HepG2 (cell line): ENCODE measurements at regions not wholly inside any gene's neighbourhood (a gene's known extent, or its start where the extent isn't known, plus 50 kb on each side); places are given as distances from the start of the nearest gene placed in this dataset.

Source experiments
- ATAC-seq: fragments of 200-7000 bp; cut with Tn5 transposase; 3 replicates; pipeline ENCODE4 v1.9.1; 2020; ENCODE audit warnings: mild to moderate bottlenecking, moderate library complexity
- BruUV-seq: library from RNA; stranded (reverse); fragments of 400-500 nt; replicated peaks from 2 replicates; lab custom pipeline; 2021; lab: Mats Ljungman, UMichigan
- CTCF ChIA-PET: fragments of 300-600 bp; formaldehyde crosslinking; extraction: SDS; loops from one replicate; lab custom pipeline; 2021; ENCODE audit warnings: low total read pairs, inconsistent platforms, low intra/inter-chr PET ratio; lab: Yijun Ruan, JAX
- POLR2A ChIA-PET: fragments of 350-600 bp; sonication (Branson Sonifier 250); formaldehyde crosslinking; loops from one replicate; lab custom pipeline; 2020; ENCODE audit warnings: antibody characterized with exemption, inconsistent platforms; lab: Yijun Ruan, JAX
- DNase-seq: peaks from one replicate; pipeline ENCODE4 v3.0.0-alpha.2; 2015; ENCODE audit warnings: low spot score
- FAIRE-seq: peaks from 3 replicates; lab custom pipeline; 2011; peaks lifted over from hg19 to GRCh38; lab: Jason Lieb, UNC
- H2AFZ ChIP-seq: one replicate; pipeline ENCODE4 v1.6.1; 2011; ENCODE audit warnings: low read length, inconsistent platforms
- H3K27ac ChIP-seq: fragments of 300-600 bp; 3 replicates; pipeline ENCODE4 v1.8.0; 2011; ENCODE audit warnings: mixed run types, mild to moderate bottlenecking, mixed read lengths, low read length, inconsistent platforms; ENCODE audit not compliant: insufficient read depth; ENCODE audit errors: extremely low read length
- H3K27me3 ChIP-seq, 2 experiments: fragments of 200-600 bp in 1 of 2; 2 replicates in 1 of 2; 3 replicates in 1 of 2; pipeline versions ENCODE4 v1.6.0 to v1.8.0; 2011; ENCODE audit warnings: low read length in 2 of 2, mild to moderate bottlenecking in 2 of 2, moderate library complexity in 2 of 2, inconsistent platforms in 1 of 2; ENCODE audit not compliant: insufficient read depth in 2 of 2, control insufficient read depth in 1 of 2
- H3K36me3 ChIP-seq, 2 experiments: fragments of 200-600 bp in 1 of 2; replicated peaks in 1 of 2; 2 replicates in 1 of 2; 3 replicates in 1 of 2; pipeline versions ENCODE4 v1.5.1 to v1.8.0; 2011; ENCODE audit warnings: low read length in 2 of 2, inconsistent platforms in 1 of 2; ENCODE audit not compliant: insufficient read depth in 2 of 2, control insufficient read depth in 1 of 2
- H3K4me1 ChIP-seq: 2 replicates; pipeline ENCODE4 v1.5.1; 2012; ENCODE audit warnings: low read length, inconsistent platforms; ENCODE audit not compliant: insufficient read depth
- H3K4me2 ChIP-seq: 2 replicates; pipeline ENCODE4 v1.6.0; 2011; ENCODE audit warnings: low read depth, low read length, inconsistent platforms
- H3K4me3 ChIP-seq, 3 experiments: fragments of 200-600 bp in 1 of 3; sonication (generic), shearing (Covaris generic) in 1 of 3; replicated peaks in 1 of 3; 2 replicates each; pipeline ENCODE4 v1.5.1; 2011 to 2016; ENCODE audit warnings: low read length in 3 of 3, inconsistent platforms in 2 of 3, low read depth in 2 of 3, mild to moderate bottlenecking in 2 of 3, control low read depth in 1 of 3, mixed read lengths in 1 of 3; ENCODE audit not compliant: insufficient read depth in 1 of 3
- H3K79me2 ChIP-seq: one replicate; pipeline ENCODE4 v1.6.1; 2011; ENCODE audit warnings: low read length, inconsistent platforms; ENCODE audit not compliant: insufficient read depth
- H3K9ac ChIP-seq: 2 replicates; pipeline ENCODE4 v1.6.0; 2011; ENCODE audit warnings: mild to moderate bottlenecking, low read depth, low read length, inconsistent platforms; ENCODE audit not compliant: insufficient read depth
- H3K9me3 ChIP-seq: 2 replicates; pipeline ENCODE4 v1.5.1; 2012; ENCODE audit warnings: mild to moderate bottlenecking, low read length
- H4K20me1 ChIP-seq: 2 replicates; pipeline ENCODE4 v1.6.0; 2011; ENCODE audit warnings: inconsistent platforms, mild to moderate bottlenecking, low read length, moderate library complexity; ENCODE audit not compliant: insufficient read depth
- ATF3 ChIP-seq: sonication (generic); formaldehyde crosslinking; IDR thresholded peaks from 2 replicates; pipeline ENCODE4 v1.4.0; 2020; ENCODE audit warnings: missing genetic modification reagents
- JARID2 ChIP-seq: sonication (generic); formaldehyde crosslinking; IDR thresholded peaks from 2 replicates; pipeline ENCODE4 v1.8.1; 2023; ENCODE audit warnings: missing genetic modification reagents, inconsistent platforms; ENCODE audit not compliant: insufficient replicate concordance
- JUN ChIP-seq: sonication (generic); formaldehyde crosslinking; IDR thresholded peaks from 2 replicates; pipeline ENCODE4 v1.4.0; 2020; ENCODE audit warnings: mild to moderate bottlenecking, missing genetic modification reagents
- KLF11 ChIP-seq: IDR thresholded peaks from 2 replicates; pipeline ENCODE4 v1.6.1; 2016; ENCODE audit warnings: missing compliant biosample characterization
- MIER3 ChIP-seq: IDR thresholded peaks from 2 replicates; pipeline ENCODE4 v1.6.1; 2016; ENCODE audit warnings: missing compliant biosample characterization, borderline replicate concordance
- SP4 ChIP-seq: sonication (generic); formaldehyde crosslinking; IDR thresholded peaks from 2 replicates; pipeline ENCODE4 v1.8.1; 2023; ENCODE audit warnings: mild to moderate bottlenecking, missing genetic modification reagents
- TMF1 ChIP-seq: sonication (generic); formaldehyde crosslinking; IDR thresholded peaks from 2 replicates; pipeline ENCODE4 v1.8.1; 2022; ENCODE audit warnings: low read depth, missing genetic modification reagents
- YEATS4 ChIP-seq: sonication (generic); formaldehyde crosslinking; IDR thresholded peaks from 2 replicates; pipeline ENCODE4 v1.4.0; 2020; ENCODE audit warnings: missing genetic modification reagents, borderline replicate concordance
- ZNF101 ChIP-seq: sonication (generic); formaldehyde crosslinking; IDR thresholded peaks from 2 replicates; pipeline ENCODE4 v1.4.0; 2020; ENCODE audit warnings: mild to moderate bottlenecking, low read depth, missing genetic modification reagents, borderline replicate concordance
- ZNF496 ChIP-seq: sonication (generic); formaldehyde crosslinking; IDR thresholded peaks from 2 replicates; pipeline ENCODE4 v1.8.1; 2023; ENCODE audit warnings: mild to moderate bottlenecking, moderate library complexity, missing genetic modification reagents; ENCODE audit not compliant: insufficient replicate concordance
- ZNF614 ChIP-seq: IDR thresholded peaks from 2 replicates; pipeline ENCODE4 v1.6.1; 2018; ENCODE audit warnings: missing biosample characterization, missing genetic modification reagents, inconsistent platforms, borderline replicate concordance
- ZNF816 ChIP-seq: sonication (generic); formaldehyde crosslinking; IDR thresholded peaks from 2 replicates; pipeline ENCODE4 v1.8.0; 2022; ENCODE audit warnings: missing genetic modification reagents, mild to moderate bottlenecking, borderline replicate concordance
- ZNF878 ChIP-seq: sonication (generic); formaldehyde crosslinking; IDR thresholded peaks from 2 replicates; pipeline ENCODE4 v1.8.1; 2023; ENCODE audit warnings: mild to moderate bottlenecking, missing genetic modification reagents, moderate library complexity
- in situ Hi-C: cut with HindIII; loops from 2 replicates; pipeline ENCODE4 v1.10.0; 2017; ENCODE audit warnings: low pct_unique_long_range_greater_than_20kb; ENCODE audit not compliant: extremely low pct_ligation_motif_present
- intact Hi-C: fragments of 100-400 bp; cut with micrococcal nuclease; formaldehyde crosslinking; loops from one replicate; pipeline ENCODE4 v1.10.0; 2022; ENCODE audit not compliant: unreplicated experiment
- TF ChIP-seq, protein P1 (sequence below): sonication (generic); formaldehyde crosslinking; IDR thresholded peaks from 2 replicates; pipeline ENCODE4 v1.5.0; 2020; ENCODE audit warnings: mild to moderate bottlenecking, low read depth, missing genetic modification reagents, borderline replicate concordance
- TF ChIP-seq, protein P2 (sequence below): IDR thresholded peaks from 2 replicates; pipeline ENCODE4 v1.6.1; 2016; ENCODE audit warnings: low read depth, control low read depth
- TF ChIP-seq, protein P3 (sequence below): sonication (generic); formaldehyde crosslinking; IDR thresholded peaks from 2 replicates; pipeline ENCODE4 v1.8.0; 2022; ENCODE audit warnings: low read depth, missing genetic modification reagents

GRCh38 chr4:52269761-52270160, 218.7 kb downstream of the SPATA18 start (continued):
- no peak for TF ChIP-seq ZNF878 (CRISPR knock-in tag)
- TF ChIP-seq KLF11 (CRISPR knock-in tag): no peak
- no peak for TF ChIP-seq ZNF101
- TF ChIP-seq TMF1 (CRISPR knock-in tag): no peak
- TF ChIP-seq, all 625 proteins: peak for 0

- Histone ChIP-seq H3K27ac (no peak overlapping the region), H3K4me3 (no peak overlapping the region), H3K9me3 (peaks cover 8% of the 10 kb centered on the region; the same call in 1 of the 2 replicates), H3K27me3 (no peaks in the 10 kb centered on the region), H3K4me1 (no peaks in the 10 kb centered on the region), H3K9ac (no peak overlapping the region), H3K36me3 (no peaks in the 10 kb centered on the region), H2AFZ (no peak overlapping the region), H3K79me2 (no peaks in the 10 kb centered on the region), H4K20me1 (no peaks in the 10 kb centered on the region), H3K4me2 (no peak overlapping the region)
- DNase-seq (no peak), FAIRE-seq (no peak), ATAC-seq (no peak)
- ChIA-PET CTCF (no interaction called here), POLR2A (no interaction called here)
- TF ChIP-seq, protein P1, sequence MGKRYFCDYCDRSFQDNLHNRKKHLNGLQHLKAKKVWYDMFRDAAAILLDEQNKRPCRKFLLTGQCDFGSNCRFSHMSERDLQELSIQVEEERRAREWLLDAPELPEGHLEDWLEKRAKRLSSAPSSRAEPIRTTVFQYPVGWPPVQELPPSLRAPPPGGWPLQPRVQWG: no peak
- TF ChIP-seq JUN (CRISPR knock-in tag) (no peak), JARID2 (no peak), ZNF816 (CRISPR knock-in tag) (no peak), ATF3 (CRISPR knock-in tag) (no peak), ZNF614 (CRISPR knock-in tag) (no peak), MIER3 (no peak), SP4 (no peak), ZNF496 (no peak), YEATS4 (CRISPR knock-in tag) (no peak)
- TF ChIP-seq, protein P2, sequence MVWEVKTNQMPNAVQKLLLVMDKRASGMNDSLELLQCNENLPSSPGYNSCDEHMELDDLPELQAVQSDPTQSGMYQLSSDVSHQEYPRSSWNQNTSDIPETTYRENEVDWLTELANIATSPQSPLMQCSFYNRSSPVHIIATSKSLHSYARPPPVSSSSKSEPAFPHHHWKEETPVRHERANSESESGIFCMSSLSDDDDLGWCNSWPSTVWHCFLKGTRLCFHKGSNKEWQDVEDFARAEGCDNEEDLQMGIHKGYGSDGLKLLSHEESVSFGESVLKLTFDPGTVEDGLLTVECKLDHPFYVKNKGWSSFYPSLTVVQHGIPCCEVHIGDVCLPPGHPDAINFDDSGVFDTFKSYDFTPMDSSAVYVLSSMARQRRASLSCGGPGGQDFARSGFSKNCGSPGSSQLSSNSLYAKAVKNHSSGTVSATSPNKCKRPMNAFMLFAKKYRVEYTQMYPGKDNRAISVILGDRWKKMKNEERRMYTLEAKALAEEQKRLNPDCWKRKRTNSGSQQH (CRISPR knock-in tag): no peak
- TF ChIP-seq, protein P3, sequence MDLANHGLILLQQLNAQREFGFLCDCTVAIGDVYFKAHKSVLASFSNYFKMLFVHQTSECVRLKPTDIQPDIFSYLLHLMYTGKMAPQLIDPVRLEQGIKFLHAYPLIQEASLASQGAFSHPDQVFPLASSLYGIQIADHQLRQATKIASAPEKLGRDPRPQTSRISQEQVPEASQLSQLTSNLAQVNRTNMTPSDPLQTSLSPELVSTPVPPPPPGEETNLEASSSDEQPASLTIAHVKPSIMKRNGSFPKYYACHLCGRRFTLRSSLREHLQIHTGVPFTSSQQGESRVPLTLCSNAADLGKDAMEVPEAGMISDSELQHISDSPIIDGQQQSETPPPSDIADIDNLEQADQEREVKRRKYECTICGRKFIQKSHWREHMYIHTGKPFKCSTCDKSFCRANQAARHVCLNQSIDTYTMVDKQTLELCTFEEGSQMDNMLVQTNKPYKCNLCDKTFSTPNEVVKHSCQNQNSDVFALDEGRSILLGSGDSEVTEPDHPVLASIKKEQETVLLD (CRISPR knock-in tag): no peak
- BruUV-seq: no TSS peak
- in situ Hi-C loops (no loop called here), intact Hi-C loops (no loop called here)
Observed at GRCh38 chr4:52273885-52274284, 222.8 kb downstream of the SPATA18 start.
